Endometrium (tissue), 2 donors: ENCODE measurements at regions not wholly inside any gene's neighbourhood (a gene's known extent, or its start where the extent isn't known, plus 50 kb on each side); places are given as distances from the start of the nearest gene placed in this dataset.

Experiments used
- FAIRE-seq: peaks from 2 replicates; lab custom pipeline; 2012; peaks lifted over from hg19 to GRCh38; lab: Jason Lieb, UNC
- donor health status: control.
- donor health status: control.

GRCh38 chr19:28534766-28535351 is 678.1 kb downstream of the UQCRFS1 start:
- FAIRE-seq = no peak

- FAIRE-seq = no peak
Observed at GRCh38 chr19:28532765-28533341, 680.1 kb downstream of the UQCRFS1 start.

- no peak for FAIRE-seq
Observed at GRCh38 chr19:28531979-28532378, 681.0 kb downstream of the UQCRFS1 start.

- no peak for FAIRE-seq
Observed at GRCh38 chr19:28530406-28531035, 682.4 kb downstream of the UQCRFS1 start.

- FAIRE-seq = no peak
Observed at GRCh38 chr19:28526038-28526437, 686.9 kb downstream of the UQCRFS1 start.

- FAIRE-seq = no peak
Observed at GRCh38 chr19:28523619-28524018, 689.3 kb downstream of the UQCRFS1 start.

- FAIRE-seq = no peak
Observed at GRCh38 chr19:28522545-28522922, 690.4 kb downstream of the UQCRFS1 start.

GRCh38 chr19:28521614-28522544 is 691.1 kb downstream of the UQCRFS1 start:
- no peak for FAIRE-seq

- no peak for FAIRE-seq
Observed at GRCh38 chr19:28520998-28521568, 691.9 kb downstream of the UQCRFS1 start.

- no peak for FAIRE-seq
Observed at GRCh38 chr19:28519952-28520861, 692.7 kb downstream of the UQCRFS1 start.

- no peak for FAIRE-seq
Observed at GRCh38 chr19:28519218-28519779, 693.7 kb downstream of the UQCRFS1 start.

- no peak for FAIRE-seq
Observed at GRCh38 chr19:28516415-28516872, 696.5 kb downstream of the UQCRFS1 start.

GRCh38 chr19:28514166-28514565 is 698.8 kb downstream of the UQCRFS1 start:
- no peak for FAIRE-seq

GRCh38 chr19:28511655-28512054 is 701.3 kb downstream of the UQCRFS1 start:
- FAIRE-seq = no peak

GRCh38 chr19:28509079-28509895 is 703.7 kb downstream of the UQCRFS1 start:
- no peak for FAIRE-seq

GRCh38 chr19:28508666-28509065 is 704.3 kb downstream of the UQCRFS1 start:
- FAIRE-seq = no peak

GRCh38 chr19:28505933-28506332 is 707.0 kb downstream of the UQCRFS1 start:
- no peak for FAIRE-seq

- FAIRE-seq = no peak
Observed at GRCh38 chr19:28505134-28505533, 707.8 kb downstream of the UQCRFS1 start.

- no peak for FAIRE-seq
Observed at GRCh38 chr19:28504727-28505126, 708.2 kb downstream of the UQCRFS1 start.

GRCh38 chr19:28504139-28504538 is 708.8 kb downstream of the UQCRFS1 start:
- FAIRE-seq = no peak
